HEK293 (cell line): ENCODE measurements at regions not wholly inside any gene's neighbourhood (a gene's known extent, or its start where the extent isn't known, plus 50 kb on each side); places are given as distances from the start of the nearest gene placed in this dataset.

ENCODE experiments used
- CTCF ChIA-PET: fragments of 350-600 bp; formaldehyde crosslinking; extraction: SDS; loops from one replicate; lab custom pipeline; 2021; ENCODE audit warnings: antibody characterized with exemption; lab: Yijun Ruan, JAX
- POLR2A ChIA-PET: fragments of 300-600 bp; formaldehyde crosslinking; extraction: SDS; loops from one replicate; lab custom pipeline; 2020; ENCODE audit warnings: antibody characterized with exemption, inconsistent platforms; lab: Yijun Ruan, JAX
- H3K27ac ChIP-seq: fragments of 200-500 bp; sonication (Bioruptor generic); 2 replicates; pipeline ENCODE4 v1.5.1; 2014; ENCODE audit warnings: low read depth, low read length, control low read depth, inconsistent platforms; ENCODE audit errors: extremely low read depth
- H3K36me3 ChIP-seq, 2 experiments: fragments of 200-500 bp in 1 of 2; sonication (Bioruptor generic) in 1 of 2; 1 replicate in 1 of 2; 2 replicates in 1 of 2; pipeline ENCODE4 v1.5.1; 2014 to 2017; ENCODE audit warnings: inconsistent platforms in 2 of 2, low read length in 2 of 2; ENCODE audit not compliant: control insufficient read depth in 2 of 2, insufficient read depth in 1 of 2
- H3K4me1 ChIP-seq: fragments of 200-500 bp; sonication (Bioruptor generic); 2 replicates; pipeline ENCODE4 v1.5.1; 2014; ENCODE audit warnings: mild to moderate bottlenecking, low read length, inconsistent platforms; ENCODE audit not compliant: control insufficient read depth, insufficient read depth
- H3K4me3 ChIP-seq: 2 replicates; pipeline ENCODE4 v1.5.1; 2011; ENCODE audit warnings: low read depth, mild to moderate bottlenecking, control low read depth, low read length, moderate library complexity
- H3K9me3 ChIP-seq: fragments of 200-500 bp; sonication (Bioruptor generic); 2 replicates; pipeline ENCODE4 v1.5.1; 2014; ENCODE audit warnings: low read depth, low read length, inconsistent platforms; ENCODE audit not compliant: control insufficient read depth, insufficient read depth
- FEZF1 ChIP-seq: fragments of 450-650 bp; formaldehyde crosslinking; IDR thresholded peaks from 2 replicates; pipeline ENCODE4 v1.5.1; 2016; ENCODE audit warnings: missing biosample characterization, missing genetic modification characterization
- GLI4 ChIP-seq: fragments of 450-650 bp; formaldehyde crosslinking; IDR thresholded peaks from 2 replicates; pipeline ENCODE4 v1.5.1; 2016; ENCODE audit warnings: missing biosample characterization, missing genetic modification characterization
- KLF7 ChIP-seq: fragments of 450-650 bp; formaldehyde crosslinking; IDR thresholded peaks from 2 replicates; pipeline ENCODE4 v1.5.1; 2016; ENCODE audit warnings: missing biosample characterization, missing genetic modification characterization, borderline replicate concordance
- OSR2 ChIP-seq: fragments of 450-650 bp; formaldehyde crosslinking; IDR thresholded peaks from 2 replicates; pipeline ENCODE4 v1.5.1; 2016; ENCODE audit warnings: missing biosample characterization, missing genetic modification characterization
- SCRT1 ChIP-seq: fragments of 450-650 bp; formaldehyde crosslinking; IDR thresholded peaks from 2 replicates; pipeline ENCODE4 v1.5.1; 2016; ENCODE audit warnings: missing biosample characterization, missing genetic modification characterization, borderline replicate concordance
- SCRT2 ChIP-seq: fragments of 450-650 bp; formaldehyde crosslinking; IDR thresholded peaks from 2 replicates; pipeline ENCODE4 v1.5.1; 2016; ENCODE audit warnings: missing biosample characterization, missing genetic modification characterization
- WT1 ChIP-seq: fragments of 450-650 bp; formaldehyde crosslinking; IDR thresholded peaks from 2 replicates; pipeline ENCODE4 v1.5.1; 2016; ENCODE audit warnings: missing biosample characterization, missing genetic modification characterization
- ZBTB17 ChIP-seq: fragments of 450-650 bp; formaldehyde crosslinking; IDR thresholded peaks from 2 replicates; pipeline ENCODE4 v1.5.1; 2016; ENCODE audit warnings: missing biosample characterization, missing genetic modification characterization
- ZBTB48 ChIP-seq: fragments of 450-650 bp; formaldehyde crosslinking; IDR thresholded peaks from 2 replicates; pipeline ENCODE4 v1.5.1; 2016; ENCODE audit warnings: missing biosample characterization, missing genetic modification characterization
- ZBTB8A ChIP-seq: fragments of 450-650 bp; formaldehyde crosslinking; IDR thresholded peaks from 2 replicates; pipeline ENCODE4 v1.5.1; 2016; ENCODE audit warnings: missing biosample characterization, missing genetic modification characterization
- ZNF184 ChIP-seq: fragments of 450-650 bp; IDR thresholded peaks from 2 replicates; pipeline ENCODE4 v1.5.1; 2018; ENCODE audit warnings: missing biosample characterization, mild to moderate bottlenecking, missing genetic modification characterization
- ZNF19 ChIP-seq: fragments of 450-650 bp; formaldehyde crosslinking; IDR thresholded peaks from 2 replicates; pipeline ENCODE4; 2016; ENCODE audit warnings: missing biosample characterization, missing genetic modification characterization, low read depth
- ZNF324 ChIP-seq: fragments of 450-650 bp; formaldehyde crosslinking; IDR thresholded peaks from 2 replicates; pipeline ENCODE4 v1.5.1; 2016; ENCODE audit warnings: missing biosample characterization, missing genetic modification characterization
- ZNF366 ChIP-seq: fragments of 450-650 bp; formaldehyde crosslinking; conservative IDR thresholded peaks from 2 replicates; pipeline ENCODE4 v1.5.1; 2016; ENCODE audit warnings: missing biosample characterization, missing genetic modification characterization
- ZNF426 ChIP-seq: fragments of 450-650 bp; formaldehyde crosslinking; IDR thresholded peaks from 2 replicates; pipeline ENCODE4 v1.5.1; 2017; ENCODE audit warnings: missing biosample characterization, missing genetic modification characterization, mild to moderate bottlenecking, inconsistent platforms, moderate library complexity
- ZNF488 ChIP-seq: fragments of 450-650 bp; formaldehyde crosslinking; IDR thresholded peaks from 2 replicates; pipeline ENCODE4 v1.5.1; 2016; ENCODE audit warnings: missing biosample characterization, missing genetic modification characterization
- ZNF596 ChIP-seq: fragments of 450-650 bp; IDR thresholded peaks from 2 replicates; pipeline ENCODE4 v1.5.0; 2018; ENCODE audit warnings: missing biosample characterization, mild to moderate bottlenecking, missing genetic modification characterization, moderate library complexity
- ZNF623 ChIP-seq: fragments of 450-650 bp; formaldehyde crosslinking; IDR thresholded peaks from 2 replicates; pipeline ENCODE4 v1.5.1; 2016; ENCODE audit warnings: missing biosample characterization, missing genetic modification characterization
- ZNF660 ChIP-seq: fragments of 450-650 bp; IDR thresholded peaks from 2 replicates; pipeline ENCODE4 v1.5.1; 2018; ENCODE audit warnings: missing biosample characterization, mild to moderate bottlenecking, missing genetic modification characterization
- ZNF677 ChIP-seq: fragments of 450-650 bp; IDR thresholded peaks from 2 replicates; pipeline ENCODE4 v1.5.0; 2018; ENCODE audit warnings: missing biosample characterization, mild to moderate bottlenecking, missing genetic modification characterization, moderate library complexity
- ZNF768 ChIP-seq: fragments of 450-650 bp; formaldehyde crosslinking; IDR thresholded peaks from 2 replicates; pipeline ENCODE4 v1.5.1; 2018; ENCODE audit warnings: missing biosample characterization, mild to moderate bottlenecking, missing genetic modification characterization
- TF ChIP-seq, protein P1 (sequence below): fragments of 450-650 bp; formaldehyde crosslinking; IDR thresholded peaks from 2 replicates; pipeline ENCODE4 v1.5.1; 2016; ENCODE audit warnings: missing biosample characterization, missing genetic modification characterization
- TF ChIP-seq, protein P2 (sequence below): fragments of 450-650 bp; formaldehyde crosslinking; IDR thresholded peaks from 2 replicates; pipeline ENCODE4 v1.5.1; 2016; ENCODE audit warnings: missing biosample characterization, missing genetic modification characterization, low read depth
- TF ChIP-seq, protein P3 (sequence below): fragments of 450-650 bp; formaldehyde crosslinking; IDR thresholded peaks from 2 replicates; pipeline ENCODE4 v1.5.1; 2016; ENCODE audit warnings: missing biosample characterization, missing genetic modification characterization
- TF ChIP-seq, protein P4 (sequence below): sonication (generic); formaldehyde crosslinking; IDR thresholded peaks from 2 replicates; pipeline ENCODE4 v1.8.1; 2022; ENCODE audit warnings: mild to moderate bottlenecking, moderate library complexity, missing genetic modification reagents
- TF ChIP-seq, protein P5 (sequence below): fragments of 450-650 bp; formaldehyde crosslinking; IDR thresholded peaks from 2 replicates; pipeline ENCODE4 v1.5.1; 2016; ENCODE audit warnings: missing biosample characterization, missing genetic modification characterization, low read depth

- no peaks in the 10 kb centered on the region for H3K9me3 ChIP-seq
- ChIA-PET CTCF (no interaction called here), POLR2A (no interaction called here)
- TF ChIP-seq SCRT1 (tag by site-specific recombination) (no peak), ZNF184 (tag by site-specific recombination) (no peak), ZBTB17 (tag by site-specific recombination) (no peak), ZNF596 (no peak), ZNF324 (tag by site-specific recombination) (no peak)
- H3K4me1 ChIP-seq: no peaks in the 10 kb centered on the region
- H3K36me3 ChIP-seq: no peaks in the 10 kb centered on the region
- no peak overlapping the region for H3K27ac ChIP-seq
- no peak overlapping the region for H3K4me3 ChIP-seq
Observed at GRCh38 chr3:148173851-148174250, 523.9 kb upstream of the AGTR1 start.

GRCh38 chr3:148175214-148175613, 522.5 kb upstream of the AGTR1 start:
- H3K4me1 ChIP-seq: no peaks in the 10 kb centered on the region
- no peaks in the 10 kb centered on the region for H3K9me3 ChIP-seq
- H3K36me3 ChIP-seq: no peaks in the 10 kb centered on the region
- no peak overlapping the region for H3K27ac ChIP-seq
- H3K4me3 ChIP-seq: no peak overlapping the region
- ChIA-PET POLR2A (no interaction called here), CTCF (no interaction called here)
- no peak for TF ChIP-seq WT1 (tag by site-specific recombination)
- no peak for TF ChIP-seq ZNF19 (tag by site-specific recombination)
- no peak for TF ChIP-seq FEZF1
- TF ChIP-seq, protein P1, sequence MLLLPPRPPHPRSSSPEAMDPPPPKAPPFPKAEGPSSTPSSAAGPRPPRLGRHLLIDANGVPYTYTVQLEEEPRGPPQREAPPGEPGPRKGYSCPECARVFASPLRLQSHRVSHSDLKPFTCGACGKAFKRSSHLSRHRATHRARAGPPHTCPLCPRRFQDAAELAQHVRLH (tag by site-specific recombination): no peak
- TF ChIP-seq ZNF488 (tag by site-specific recombination): no peak
- TF ChIP-seq, protein P2, sequence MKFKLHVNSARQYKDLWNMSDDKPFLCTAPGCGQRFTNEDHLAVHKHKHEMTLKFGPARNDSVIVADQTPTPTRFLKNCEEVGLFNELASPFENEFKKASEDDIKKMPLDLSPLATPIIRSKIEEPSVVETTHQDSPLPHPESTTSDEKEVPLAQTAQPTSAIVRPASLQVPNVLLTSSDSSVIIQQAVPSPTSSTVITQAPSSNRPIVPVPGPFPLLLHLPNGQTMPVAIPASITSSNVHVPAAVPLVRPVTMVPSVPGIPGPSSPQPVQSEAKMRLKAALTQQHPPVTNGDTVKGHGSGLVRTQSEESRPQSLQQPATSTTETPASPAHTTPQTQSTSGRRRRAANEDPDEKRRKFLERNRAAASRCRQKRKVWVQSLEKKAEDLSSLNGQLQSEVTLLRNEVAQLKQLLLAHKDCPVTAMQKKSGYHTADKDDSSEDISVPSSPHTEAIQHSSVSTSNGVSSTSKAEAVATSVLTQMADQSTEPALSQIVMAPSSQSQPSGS (tag by site-specific recombination): no peak
- TF ChIP-seq ZBTB48 (tag by site-specific recombination): no peak
- TF ChIP-seq ZNF677 (tag by site-specific recombination): no peak
- no peak for TF ChIP-seq ZNF366
- TF ChIP-seq ZNF660 (tag by site-specific recombination): no peak
- TF ChIP-seq ZNF623: no peak
- TF ChIP-seq GLI4 (tag by site-specific recombination): no peak
- TF ChIP-seq, all 188 proteins: peak for 0

DNA sequence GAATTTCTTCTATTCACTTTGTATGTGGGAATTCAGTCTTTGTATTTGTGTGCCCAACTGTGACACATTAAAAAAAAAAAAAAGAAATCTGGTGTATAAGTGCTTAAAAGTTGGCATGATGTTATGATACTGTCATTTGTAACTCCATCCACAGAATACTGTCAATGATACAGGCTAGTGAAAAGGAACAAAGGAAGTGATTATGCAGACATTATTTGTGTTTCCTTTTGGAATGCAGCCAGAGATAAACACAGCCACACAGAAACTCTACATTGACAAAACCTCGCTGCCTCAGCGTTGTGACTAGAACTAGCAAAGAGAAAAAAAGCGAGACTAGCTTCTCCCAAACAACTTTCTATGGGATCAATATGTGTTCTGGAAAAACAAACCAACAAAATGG, 519.2 kb upstream of the AGTR1 start:
- Histone ChIP-seq H3K27ac (no peak overlapping the region), H3K4me3 (no peak overlapping the region), H3K36me3 (no peaks in the 10 kb centered on the region), H3K9me3 (no peaks in the 10 kb centered on the region), H3K4me1 (no peaks in the 10 kb centered on the region)
- ChIA-PET POLR2A (interaction anchor here (0.7 kb wide), 1 partner anchor 582 kb away, joined by 11 read pairs; no protein-coding TSS in a partner anchor), CTCF (no interaction called here)
- no peak for TF ChIP-seq ZBTB8A (tag by site-specific recombination)
- TF ChIP-seq SCRT2 (tag by site-specific recombination): no peak
- TF ChIP-seq, protein P3, sequence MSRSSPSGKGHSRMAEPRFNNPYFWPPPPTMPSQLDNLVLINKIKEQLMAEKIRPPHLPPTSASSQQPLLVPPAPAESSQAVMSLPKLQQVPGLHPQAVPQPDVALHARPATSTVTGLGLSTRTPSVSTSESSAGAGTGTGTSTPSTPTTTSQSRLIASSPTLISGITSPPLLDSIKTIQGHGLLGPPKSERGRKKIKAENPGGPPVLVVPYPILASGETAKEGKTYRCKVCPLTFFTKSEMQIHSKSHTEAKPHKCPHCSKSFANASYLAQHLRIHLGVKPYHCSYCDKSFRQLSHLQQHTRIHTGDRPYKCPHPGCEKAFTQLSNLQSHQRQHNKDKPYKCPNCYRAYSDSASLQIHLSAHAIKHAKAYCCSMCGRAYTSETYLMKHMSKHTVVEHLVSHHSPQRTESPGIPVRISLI (tag by site-specific recombination): no peak
- TF ChIP-seq OSR2: no peak
- TF ChIP-seq KLF7 (tag by site-specific recombination): no peak
- TF ChIP-seq, protein P4, sequence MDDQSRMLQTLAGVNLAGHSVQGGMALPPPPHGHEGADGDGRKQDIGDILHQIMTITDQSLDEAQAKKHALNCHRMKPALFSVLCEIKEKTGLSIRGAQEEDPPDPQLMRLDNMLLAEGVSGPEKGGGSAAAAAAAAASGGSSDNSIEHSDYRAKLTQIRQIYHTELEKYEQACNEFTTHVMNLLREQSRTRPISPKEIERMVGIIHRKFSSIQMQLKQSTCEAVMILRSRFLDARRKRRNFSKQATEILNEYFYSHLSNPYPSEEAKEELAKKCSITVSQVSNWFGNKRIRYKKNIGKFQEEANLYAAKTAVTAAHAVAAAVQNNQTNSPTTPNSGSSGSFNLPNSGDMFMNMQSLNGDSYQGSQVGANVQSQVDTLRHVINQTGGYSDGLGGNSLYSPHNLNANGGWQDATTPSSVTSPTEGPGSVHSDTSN (CRISPR knock-in tag): no peak
- no peak for TF ChIP-seq ZNF768 (tag by site-specific recombination)
- TF ChIP-seq, protein P5, sequence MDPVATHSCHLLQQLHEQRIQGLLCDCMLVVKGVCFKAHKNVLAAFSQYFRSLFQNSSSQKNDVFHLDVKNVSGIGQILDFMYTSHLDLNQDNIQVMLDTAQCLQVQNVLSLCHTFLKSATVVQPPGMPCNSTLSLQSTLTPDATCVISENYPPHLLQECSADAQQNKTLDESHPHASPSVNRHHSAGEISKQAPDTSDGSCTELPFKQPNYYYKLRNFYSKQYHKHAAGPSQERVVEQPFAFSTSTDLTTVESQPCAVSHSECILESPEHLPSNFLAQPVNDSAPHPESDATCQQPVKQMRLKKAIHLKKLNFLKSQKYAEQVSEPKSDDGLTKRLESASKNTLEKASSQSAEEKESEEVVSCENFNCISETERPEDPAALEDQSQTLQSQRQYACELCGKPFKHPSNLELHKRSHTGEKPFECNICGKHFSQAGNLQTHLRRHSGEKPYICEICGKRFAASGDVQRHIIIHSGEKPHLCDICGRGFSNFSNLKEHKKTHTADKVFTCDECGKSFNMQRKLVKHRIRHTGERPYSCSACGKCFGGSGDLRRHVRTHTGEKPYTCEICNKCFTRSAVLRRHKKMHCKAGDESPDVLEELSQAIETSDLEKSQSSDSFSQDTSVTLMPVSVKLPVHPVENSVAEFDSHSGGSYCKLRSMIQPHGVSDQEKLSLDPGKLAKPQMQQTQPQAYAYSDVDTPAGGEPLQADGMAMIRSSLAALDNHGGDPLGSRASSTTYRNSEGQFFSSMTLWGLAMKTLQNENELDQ (tag by site-specific recombination): no peak
- TF ChIP-seq ZNF426 (tag by site-specific recombination): no peak
